COR-L47 (cell line): ENCODE measurements at regions not wholly inside any gene's neighbourhood (a gene's known extent, or its start where the extent isn't known, plus 50 kb on each side); places are given as distances from the start of the nearest gene placed in this dataset.
"Not testable (repeated sequence)": the region's sequence is repeated elsewhere in the genome, so short reads cannot be mapped to it uniquely, and the experiment has no call there.

Experiments used
- DNase-seq: peaks from one replicate; lab custom pipeline; 2025; lab: John Stamatoyannopoulos, UW

DNA sequence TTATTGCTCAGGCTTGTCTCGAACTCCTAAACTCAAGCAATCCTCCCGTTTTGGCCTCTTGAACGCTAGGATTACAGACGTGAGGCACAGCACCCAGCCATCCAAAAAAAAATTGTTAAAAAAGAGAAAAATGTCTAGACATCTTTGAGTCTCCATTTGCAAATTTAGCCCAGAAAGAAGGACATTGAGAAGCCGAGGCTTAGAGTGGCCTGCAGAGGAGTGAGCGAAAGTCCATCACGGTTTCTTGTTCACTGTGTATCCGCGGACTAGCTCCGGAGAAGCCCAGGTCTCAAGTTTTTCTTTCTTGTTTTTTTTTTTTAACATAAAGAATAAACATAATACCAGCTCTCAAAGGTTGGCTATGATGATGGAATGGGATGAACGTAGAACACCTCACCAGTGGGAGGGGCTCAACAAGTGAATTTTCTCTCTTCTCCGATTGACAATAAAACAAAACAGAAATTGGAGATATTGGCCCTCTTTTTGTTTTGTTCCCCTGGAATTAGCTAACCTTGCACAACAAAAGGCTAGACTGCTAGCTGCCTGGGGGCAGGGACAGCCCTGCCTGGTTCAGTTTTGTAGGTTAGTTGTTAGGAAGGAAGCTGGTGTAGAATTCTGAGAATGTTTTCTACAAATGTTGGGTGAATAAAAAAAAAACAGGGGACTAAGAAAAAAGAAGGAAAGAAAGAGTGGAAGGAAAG is 163.4 kb downstream of the MYCN start:
- no peak for DNase-seq

DNA sequence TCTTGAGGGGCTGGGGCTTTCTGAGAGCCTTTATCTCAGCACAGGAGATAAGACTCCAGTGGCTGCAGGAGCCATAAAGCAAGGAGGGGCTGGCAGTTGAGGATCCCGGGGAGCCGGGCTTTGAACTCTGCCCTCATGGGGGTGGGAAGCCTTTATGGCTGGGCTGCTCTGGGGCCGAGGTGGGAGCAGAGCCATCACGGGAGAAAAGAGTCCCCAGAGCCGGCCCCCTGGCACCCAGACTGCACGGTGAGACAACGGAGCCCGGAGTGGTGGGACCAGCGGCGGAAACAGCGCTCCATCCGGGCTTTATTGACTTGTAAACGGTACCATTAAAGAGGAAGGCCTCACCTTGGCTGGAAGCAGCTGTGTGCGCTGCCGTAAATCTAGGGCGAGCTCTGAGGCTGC is 162.6 kb downstream of the MYCN start:
- no peak for DNase-seq

DNA sequence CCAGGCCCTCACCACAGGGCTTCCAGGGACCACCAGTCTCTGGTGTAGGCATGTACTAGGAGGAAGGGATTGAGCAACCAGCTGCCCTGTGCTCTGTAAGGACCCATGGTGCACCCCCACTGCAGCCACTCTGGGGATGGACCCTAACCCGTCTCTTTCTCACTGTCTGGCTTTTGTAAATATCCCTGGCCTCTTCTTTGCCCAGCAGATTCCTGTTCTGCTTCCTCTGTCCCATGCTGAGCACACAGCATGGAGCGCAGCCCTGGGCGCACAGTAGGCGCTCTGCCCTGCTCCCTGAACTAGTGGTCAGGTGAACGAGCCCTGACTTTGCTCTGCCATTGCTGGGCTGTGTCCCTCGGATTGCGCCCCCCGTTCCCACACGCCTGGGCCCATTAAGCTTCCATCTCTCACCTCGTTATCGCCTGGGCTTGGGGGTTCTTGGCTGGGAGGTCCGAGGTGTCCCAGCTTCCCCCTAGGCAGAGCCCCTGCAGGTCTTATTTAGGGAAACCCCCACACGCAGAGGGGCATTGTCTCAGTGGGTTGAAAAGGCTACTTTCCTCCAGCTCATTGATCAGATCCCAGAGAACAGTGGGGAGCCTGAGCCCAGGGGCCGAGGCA is 162.1 kb downstream of the MYCN start:
- DNase-seq, result no peak

DNA sequence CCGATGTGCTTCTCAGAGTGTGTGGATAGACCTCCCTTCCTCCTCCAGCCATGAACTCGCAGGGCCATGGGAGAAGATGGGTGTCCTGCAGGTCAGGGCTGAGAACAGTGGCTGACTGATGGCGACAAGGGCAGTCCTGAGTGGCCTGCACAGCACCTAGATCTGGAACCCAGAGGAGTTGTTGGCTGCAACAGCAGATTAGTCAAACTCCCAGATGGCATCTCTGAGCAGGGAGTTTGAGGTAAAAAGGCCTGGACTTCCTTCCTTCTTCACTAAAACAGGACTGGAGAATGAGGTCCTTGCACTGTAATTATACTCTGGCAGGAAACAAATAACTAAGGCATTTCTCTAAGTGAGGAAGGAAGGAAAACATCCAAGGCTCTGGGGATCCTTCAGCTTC is 160.8 kb downstream of the MYCN start:
- no peak for DNase-seq

DNA sequence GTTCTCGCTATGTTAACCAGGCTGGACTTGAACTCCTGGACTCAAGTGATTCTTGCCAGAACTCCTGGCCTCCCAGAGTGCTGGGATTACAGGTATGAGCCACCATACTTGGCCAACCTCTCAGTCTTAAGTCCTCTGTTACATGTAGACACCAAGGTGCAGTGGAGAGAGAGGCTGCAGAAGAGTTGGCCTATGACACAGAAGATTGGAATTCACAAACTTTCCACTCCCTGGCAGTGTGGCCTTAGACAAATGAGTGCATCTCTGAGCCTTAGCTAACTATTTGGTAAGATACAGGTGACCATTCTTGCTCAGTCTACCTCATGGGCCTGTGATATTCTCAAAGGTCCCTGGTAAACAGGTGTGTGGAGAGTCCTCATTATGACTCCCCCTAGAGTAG is 159.7 kb downstream of the MYCN start:
- no peak for DNase-seq

DNA sequence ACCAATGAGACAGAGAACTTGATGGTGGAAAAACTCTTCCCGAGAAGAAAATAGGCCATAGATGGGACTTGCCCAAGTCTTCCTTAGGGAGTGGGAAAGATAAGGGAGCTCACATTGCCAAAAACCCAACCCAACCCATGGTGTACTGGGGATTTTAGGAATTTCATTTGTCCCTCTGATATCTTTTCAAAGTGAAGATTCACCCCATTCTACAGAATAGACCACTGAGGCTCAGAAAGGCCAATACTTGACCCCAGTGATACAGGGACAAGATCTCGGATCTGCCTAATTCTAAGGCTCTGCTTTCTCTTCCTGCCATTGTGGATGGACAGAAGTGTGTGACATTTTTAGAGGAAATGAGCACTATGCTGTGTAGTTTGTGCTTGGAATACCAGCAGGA is 159.0 kb downstream of the MYCN start:
- DNase-seq, result no peak

DNA sequence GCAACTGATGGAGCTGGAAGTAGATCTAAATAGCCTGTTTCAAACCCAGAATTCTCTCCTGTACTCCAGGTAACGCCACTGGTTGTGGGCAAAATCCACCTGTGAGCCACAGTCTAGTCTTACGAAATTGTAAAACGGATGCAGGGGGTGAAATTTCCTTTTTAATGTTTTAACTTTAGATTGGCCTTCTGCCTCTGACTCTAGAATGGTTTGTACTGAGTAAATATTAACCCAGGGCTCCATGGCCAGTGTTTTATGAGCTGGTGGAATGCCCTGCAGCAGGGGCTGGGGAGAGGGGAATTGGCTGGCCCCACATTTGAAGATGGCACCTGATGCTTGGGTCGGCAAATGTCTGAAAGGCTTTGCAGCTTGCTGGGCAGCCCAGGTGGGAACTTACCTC is 156.6 kb downstream of the MYCN start:
- DNase-seq, result no peak

DNA sequence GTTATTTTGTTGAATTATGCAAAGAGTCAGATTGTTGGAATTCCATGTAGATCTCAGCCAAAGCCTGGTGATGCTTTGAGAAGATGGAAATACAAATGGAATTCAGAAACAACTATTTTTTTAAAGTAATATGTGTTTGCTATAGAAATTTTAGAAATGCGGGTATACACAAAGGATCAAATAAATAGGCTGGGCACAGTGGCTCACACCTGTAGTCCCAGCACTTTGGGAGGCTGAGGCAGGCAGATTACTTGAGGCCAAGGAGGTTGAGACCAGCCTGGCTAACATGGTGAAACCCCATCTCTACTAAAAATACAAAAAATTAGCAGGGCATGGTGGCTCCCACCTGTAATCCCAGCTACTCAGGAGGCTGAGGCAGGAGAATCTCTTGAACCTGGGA is 155.1 kb downstream of the MYCN start:
- DNase-seq, result not testable (repeated sequence)

DNA sequence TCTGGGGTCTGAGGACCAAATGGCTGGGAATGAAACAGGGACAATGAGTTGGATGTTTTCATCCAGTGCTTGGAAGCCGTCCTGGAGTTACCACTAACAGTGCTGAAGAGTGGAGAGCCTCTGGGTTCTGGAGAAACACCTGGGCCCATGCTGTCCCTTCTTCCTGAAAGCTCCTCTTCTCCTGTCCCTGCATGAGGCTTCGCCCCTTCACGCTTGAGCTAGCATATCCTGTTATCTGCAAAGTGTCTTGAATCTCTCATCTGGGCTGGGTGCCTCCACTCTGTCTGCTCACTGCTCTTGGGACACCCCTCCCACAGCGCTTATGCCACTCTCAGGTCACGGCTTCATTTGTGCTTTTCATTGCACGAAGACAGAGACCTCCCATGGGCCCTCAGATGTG is 154.5 kb downstream of the MYCN start:
- DNase-seq, result no peak

DNA sequence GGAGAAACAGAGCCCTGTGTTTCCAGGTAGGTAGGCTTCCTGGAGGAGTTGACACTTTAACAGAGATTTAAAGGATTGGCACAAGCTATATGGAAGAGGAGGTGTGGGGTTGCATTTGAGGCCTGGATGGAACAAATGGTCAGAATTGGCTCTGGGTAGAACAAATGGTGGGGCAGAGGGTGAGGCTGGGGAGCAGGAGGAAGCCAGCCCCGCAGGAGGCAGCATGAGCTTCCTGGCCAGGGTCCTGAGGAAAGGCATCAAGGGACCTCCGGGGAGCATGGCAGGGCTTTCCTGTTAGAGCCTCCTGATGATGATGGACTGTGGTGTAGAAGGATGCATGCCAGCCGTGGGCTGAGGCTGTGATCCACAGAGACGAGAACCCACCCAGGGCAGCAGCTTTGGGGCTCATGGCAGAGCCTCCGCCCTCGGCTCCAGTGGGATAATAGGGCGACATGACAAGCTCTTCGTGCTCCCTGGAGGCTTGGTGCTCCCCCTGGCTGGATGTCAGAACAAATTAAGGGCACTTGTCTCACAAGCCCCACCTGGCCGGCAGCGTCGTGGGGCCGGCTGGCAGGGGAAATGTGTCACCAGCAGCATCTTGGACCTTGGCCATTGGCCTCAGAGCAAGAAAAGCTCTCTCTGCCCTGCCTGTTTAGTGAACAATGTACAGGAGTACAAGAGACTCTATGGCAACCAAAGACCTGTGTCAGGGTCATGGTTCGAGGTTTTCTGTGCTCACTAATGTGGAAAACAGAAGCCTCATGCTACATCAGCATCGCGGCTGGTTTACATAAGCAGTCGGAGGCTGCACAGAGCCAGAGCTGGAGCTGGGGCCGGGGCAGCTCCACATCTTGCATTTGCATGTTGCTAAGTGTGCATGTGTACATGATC is 153.5 kb downstream of the MYCN start:
- DNase-seq, result no peak

DNA sequence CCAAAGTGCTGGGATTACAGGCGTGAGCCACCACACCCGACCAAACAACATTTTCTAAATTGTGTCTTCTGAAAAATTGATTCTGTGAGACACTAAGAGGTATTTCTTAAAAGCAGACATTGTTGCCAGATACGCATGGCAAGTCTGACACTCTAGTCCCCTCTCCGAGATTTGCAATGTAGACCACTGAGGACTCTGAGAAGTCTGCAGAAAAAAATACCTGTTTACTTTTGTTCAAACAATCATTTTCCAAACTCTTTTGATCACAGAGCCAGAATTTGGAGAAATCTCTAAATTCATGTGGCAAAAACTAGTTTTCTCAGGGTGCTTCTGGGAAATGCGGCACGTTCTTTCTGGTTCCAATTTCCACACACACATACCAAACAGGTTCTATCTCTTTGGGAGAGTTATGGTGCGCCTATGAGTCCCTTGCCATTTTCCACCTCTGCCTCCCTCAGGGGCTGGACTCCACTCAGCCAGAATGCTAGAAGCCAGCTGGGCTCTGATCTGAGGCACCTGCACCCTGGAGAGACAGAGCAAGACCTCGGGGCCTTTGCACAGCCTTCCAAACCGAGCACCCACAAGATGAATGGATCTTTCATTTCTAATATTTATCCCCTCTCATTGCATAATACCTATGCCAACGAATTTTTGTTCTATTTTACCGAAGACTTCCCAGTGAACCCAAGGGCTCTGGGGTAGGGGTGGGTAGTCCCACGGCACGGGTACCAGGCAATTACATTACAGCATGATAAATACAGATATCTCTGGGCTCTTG is 152.7 kb downstream of the MYCN start:
- no peak for DNase-seq

DNA sequence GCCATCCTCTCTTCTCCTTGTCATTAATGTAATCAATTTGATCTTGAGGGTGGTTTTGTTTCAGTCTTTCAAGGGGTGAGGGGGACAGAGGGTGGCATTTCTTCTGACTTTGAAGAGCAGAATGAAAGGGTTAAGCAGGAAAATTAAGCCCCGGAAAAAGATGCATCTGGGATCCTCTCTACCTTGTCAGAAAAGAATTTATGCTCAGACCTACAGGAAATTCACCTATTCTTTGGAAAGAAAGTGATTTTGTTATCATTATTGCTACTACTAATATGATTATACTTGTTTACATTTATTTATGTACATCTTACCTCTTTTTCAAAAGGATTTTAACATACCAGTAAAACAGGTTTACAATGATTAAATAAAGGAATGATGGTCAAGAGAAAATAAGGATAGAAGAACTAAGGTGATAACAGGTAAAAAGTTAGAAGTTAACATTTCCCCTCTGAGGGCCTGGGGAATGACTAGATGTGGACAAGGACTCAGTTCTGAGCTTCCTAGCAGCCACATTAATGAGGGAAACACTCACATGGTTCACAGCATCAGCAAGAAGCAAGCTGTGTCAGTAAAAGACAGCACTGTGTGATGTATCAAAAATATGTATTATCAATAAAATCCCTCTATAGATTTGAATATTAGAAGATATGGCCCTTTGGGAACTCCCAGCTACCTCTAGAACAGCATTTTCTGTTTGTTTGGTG is 151.4 kb downstream of the MYCN start:
- DNase-seq, result no peak

DNA sequence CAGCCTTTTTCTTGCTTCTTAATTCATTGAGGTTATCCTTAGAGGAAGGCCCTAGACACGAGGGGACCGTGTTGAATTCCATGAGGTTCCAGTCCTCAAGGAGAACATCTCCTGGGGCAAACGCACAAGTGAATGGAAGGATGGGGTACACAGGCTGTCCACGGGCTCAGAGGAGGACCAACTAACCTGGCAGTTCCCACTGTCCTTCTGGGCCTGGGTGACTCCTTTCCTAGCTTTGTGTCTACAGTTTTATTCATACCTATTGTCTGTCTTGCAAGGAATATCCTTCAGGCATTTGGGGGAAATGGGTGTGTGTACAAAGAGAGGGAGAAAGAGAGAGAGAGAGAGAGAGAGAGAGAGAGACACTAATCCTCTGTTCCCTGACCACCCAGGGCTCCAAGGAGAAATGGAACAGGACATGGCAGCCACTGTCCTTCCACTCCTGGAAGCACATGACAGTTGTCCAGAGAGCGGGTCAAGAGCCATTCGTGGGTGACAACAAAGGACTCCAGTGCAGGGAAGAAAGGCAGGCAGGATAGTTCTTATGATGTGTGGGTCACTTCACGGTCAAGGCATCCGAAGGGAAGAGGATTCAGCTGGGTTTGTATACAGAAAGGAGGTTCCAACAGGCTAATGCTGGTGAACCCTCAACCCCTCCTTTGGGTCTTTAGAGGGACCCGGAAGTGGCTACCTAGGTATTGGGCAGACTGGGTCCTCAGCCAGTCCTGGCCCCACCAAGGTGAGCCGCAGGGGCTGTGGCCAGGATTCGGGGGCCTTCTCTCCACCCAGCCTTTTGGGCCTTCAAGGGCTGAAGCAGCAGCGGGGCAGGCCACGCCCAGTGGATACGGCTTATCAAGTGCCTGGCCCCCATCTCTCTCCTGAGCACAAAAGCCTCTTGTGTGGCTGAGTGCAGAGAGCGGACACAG is 150.6 kb downstream of the MYCN start:
- DNase-seq, result no peak

DNA sequence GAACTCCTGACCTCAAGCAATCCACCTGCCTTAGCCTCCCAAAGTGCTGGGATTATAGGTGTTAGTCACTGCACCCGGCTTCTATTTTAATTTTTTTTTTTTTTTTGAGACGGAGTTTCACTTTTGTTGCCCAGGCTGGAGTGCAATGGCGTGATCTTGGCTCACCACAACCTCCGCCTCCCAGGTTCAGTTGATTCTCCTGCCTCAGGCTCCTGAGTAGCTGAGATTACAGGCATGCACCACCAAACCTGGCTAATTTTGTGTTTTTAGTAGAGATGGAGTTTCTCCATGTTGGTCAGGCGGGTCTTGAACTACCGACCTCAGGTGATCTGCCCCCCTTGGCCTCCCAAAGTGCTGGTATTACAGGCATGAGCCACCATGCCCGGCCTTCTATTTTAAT is 149.1 kb downstream of the MYCN start:
- DNase-seq, result not testable (repeated sequence)

DNA sequence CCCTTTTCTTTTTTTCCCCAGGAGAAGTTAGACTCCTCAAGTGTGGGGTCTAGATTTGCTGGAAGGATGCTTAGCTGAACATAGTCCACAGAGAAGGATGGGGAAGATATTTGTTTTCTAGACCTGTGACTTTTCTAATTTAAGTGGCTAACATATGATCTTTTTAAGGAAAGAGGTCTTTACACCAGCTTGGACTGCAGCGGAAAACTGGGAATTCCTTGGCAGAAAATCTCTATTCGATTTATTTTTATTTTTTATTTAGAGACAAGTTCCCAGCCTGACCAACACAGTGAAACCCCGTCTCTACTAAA is 148.4 kb downstream of the MYCN start:
- DNase-seq, result no peak

DNA sequence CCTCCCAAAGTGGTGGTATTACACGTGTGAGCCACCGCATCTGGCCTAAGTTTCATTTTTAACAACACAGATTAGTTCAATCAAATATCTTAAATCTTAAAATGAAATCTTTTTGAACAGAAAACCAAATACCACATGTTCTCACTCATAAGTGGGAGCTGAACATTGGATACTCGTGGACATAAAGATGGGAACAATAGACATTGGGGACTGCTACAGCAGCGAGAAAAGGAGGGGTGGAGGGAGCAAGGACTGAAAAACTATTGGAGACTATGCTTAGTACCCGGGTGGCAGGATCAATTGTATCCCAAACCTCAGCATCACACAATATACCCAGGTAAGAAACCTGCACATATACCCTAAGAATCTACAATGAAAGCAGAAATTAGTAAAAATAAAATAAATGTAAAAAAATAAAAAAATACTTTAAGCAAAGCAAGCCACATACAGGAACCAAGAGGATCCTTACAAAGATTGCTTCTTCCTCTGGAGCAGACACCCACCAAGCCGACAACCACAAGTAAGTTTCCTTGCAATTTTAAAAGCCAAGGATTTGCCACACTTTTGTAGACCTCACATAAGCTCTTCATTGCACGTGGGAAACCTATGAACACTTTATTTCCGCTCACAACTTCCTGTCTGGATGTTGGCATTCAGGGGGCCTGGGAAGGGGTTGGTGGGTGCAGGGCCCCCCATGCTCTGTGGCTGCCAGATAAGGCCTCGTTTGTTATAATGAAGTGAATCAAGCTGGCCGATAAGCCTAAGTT is 147.9 kb downstream of the MYCN start:
- DNase-seq, result no peak

DNA sequence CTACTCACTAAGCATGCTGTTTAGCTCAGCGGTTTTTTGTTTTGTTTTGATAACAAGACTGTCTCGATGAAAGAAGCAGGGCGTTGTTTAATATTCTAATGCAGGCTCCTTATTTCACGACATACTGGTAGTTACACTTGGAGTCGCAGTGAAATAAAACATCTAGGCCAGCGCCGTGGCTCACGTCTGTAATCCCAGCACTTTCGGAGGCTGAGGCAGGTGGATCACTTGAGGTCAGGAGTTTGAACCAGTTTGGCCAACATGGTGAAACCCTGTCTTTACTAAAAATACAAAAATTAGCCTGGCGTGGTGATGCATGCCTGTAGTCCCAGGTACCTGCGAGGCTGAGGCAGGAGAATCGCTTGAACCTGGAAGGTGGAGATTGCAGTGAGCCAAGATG is 145.8 kb downstream of the MYCN start:
- not testable (repeated sequence) for DNase-seq

DNA sequence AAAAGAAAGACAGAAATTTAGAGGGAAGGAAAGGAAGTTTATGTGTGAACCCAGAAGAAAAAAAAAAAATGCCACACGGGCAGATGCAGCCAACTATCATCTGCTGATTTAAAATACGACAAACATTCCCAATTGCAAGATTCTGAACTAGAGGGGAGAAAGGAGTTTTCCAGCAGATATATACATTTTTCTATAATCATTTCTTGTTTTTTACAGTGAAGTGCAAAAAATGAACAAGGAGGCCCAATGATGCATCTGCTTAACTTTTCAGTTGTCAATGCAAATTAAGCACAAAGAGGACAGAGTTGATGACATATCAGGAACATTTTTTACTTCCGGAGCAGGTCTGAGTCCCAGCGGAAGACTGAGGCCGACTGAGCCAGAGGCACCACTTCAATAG is 144.7 kb downstream of the MYCN start:
- no peak for DNase-seq

DNA sequence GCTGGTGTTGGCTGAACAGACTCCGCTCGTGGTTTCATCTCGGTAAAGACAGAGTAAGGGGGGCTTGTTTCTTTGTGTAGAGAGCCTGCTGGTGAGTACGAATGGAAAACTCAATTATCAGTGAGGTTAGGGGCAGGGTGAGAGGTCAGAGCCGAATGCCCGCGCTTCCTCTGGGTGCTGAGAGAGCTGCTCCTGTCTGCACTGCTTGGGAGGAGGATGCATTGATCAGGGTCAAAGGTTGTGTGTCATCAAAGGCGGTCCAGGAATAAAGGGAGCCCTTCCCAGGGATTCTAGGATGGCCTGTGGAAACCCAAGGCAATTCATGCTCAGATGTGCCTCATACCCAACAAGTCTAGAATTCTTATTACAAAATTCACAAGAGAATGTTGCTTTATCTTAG is 143.9 kb downstream of the MYCN start:
- DNase-seq, result no peak

DNA sequence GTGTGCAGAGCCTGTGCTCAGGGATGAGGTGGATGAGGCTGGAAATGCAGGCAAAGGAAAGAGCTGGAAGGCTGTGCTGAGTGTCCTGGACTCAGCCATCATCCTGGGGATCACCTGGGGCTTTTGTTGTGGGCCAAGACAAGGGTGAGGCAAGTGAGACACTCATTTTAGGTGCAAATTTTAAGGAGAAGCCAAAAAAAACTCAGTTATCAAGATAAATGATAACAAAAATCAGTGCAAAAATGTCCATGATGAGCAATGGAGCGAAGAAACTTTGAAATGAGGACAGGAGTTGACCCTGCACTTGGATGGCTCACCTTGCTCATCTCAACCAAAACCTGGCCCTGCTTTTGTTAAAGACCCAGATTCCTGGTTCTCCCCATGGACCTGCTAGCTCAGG is 141.9 kb downstream of the MYCN start:
- no peak for DNase-seq
